ENCODE measurements at regions not wholly inside any gene's neighbourhood (a gene's known extent, or its start where the extent isn't known, plus 50 kb on each side); places are given as distances from the start of the nearest gene placed in this dataset.

DNA sequence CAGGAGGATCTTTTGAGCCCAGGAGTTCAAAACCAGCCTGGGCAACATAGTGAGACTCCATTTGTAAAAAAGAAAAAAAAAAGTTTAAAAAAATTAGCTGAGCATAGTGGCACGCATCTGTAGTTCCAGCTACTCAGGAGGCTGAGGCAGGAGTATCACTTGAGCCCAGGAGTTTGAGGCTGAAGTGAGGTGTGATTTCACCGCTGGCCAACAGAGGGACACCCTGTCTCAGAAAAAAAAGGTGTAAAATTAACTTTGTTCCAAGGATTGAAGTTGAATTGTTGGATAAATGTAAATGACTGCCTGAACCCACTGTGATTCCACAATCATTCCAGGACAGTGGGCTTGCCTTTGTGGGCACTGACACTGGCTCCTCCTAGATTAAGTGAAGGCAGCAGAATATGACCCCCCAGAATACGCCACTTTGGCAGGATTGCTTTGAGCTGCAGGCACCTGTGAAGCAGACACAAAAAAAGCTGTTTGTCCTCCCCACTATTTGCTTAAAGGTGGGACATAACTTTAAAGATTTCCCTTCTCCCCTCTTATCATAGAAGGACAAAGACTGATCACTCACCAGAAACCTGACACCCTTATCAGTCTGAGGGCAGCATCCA lies 57.2 kb upstream of the FOXI2 start:
- TF ChIP-seq, protein P1, sequence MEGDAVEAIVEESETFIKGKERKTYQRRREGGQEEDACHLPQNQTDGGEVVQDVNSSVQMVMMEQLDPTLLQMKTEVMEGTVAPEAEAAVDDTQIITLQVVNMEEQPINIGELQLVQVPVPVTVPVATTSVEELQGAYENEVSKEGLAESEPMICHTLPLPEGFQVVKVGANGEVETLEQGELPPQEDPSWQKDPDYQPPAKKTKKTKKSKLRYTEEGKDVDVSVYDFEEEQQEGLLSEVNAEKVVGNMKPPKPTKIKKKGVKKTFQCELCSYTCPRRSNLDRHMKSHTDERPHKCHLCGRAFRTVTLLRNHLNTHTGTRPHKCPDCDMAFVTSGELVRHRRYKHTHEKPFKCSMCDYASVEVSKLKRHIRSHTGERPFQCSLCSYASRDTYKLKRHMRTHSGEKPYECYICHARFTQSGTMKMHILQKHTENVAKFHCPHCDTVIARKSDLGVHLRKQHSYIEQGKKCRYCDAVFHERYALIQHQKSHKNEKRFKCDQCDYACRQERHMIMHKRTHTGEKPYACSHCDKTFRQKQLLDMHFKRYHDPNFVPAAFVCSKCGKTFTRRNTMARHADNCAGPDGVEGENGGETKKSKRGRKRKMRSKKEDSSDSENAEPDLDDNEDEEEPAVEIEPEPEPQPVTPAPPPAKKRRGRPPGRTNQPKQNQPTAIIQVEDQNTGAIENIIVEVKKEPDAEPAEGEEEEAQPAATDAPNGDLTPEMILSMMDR (IDR thresholded peaks at IDR 0.05; ENCODE audit: low read depth, low read length, missing input control) = peak; percentile 10
- TF ChIP-seq, protein P2, sequence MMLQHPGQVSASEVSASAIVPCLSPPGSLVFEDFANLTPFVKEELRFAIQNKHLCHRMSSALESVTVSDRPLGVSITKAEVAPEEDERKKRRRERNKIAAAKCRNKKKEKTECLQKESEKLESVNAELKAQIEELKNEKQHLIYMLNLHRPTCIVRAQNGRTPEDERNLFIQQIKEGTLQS (IDR thresholded peaks at IDR 0.05) = no peak
- TF ChIP-seq RAD21 (IDR thresholded peaks at IDR 0.05) = no peak
- TF ChIP-seq, protein P3, sequence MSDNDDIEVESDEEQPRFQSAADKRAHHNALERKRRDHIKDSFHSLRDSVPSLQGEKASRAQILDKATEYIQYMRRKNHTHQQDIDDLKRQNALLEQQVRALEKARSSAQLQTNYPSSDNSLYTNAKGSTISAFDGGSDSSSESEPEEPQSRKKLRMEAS (IDR thresholded peaks at IDR 0.05) = no peak
- no peak for TF ChIP-seq YY1 (IDR thresholded peaks at IDR 0.05)
